ENCODE measurements at regions not wholly inside any gene's neighbourhood (a gene's known extent, or its start where the extent isn't known, plus 50 kb on each side); places are given as distances from the start of the nearest gene placed in this dataset.

GRCh38 chr7:13105209-13105608, 417.8 kb downstream of the ARL4A start:
- H2AFZ ChIP-seq (ENCODE audit: control insufficient read depth, low read depth, low read length), result no peak overlapping the region
- ChIA-PET RAD21 (ENCODE audit: unreplicated experiment) (no interaction called here), POLR2A (no interaction called here), CTCF (no interaction called here), SMC1A (ENCODE audit: uncharacterized antibody, unreplicated experiment) (no interaction called here)
- DNase-seq (ENCODE audit: low read depth, low spot score), result no peak
- H3K27me3 ChIP-seq (replicated peaks in 1 of 2; ENCODE audit: control insufficient read depth in 2 of 2, insufficient read depth in 2 of 2, low read length in 1 of 2), result no peaks in the 10 kb centered on the region
- no peak overlapping the region for H3K4me2 ChIP-seq (ENCODE audit: control insufficient read depth, insufficient read depth)
- H3K4me3 ChIP-seq, result no peak overlapping the region
- no peak overlapping the region for H3K9ac ChIP-seq (ENCODE audit: control insufficient read depth, insufficient read depth, low read length)
- no peaks in the 10 kb centered on the region for H3K79me2 ChIP-seq (ENCODE audit: control insufficient read depth, insufficient read depth, low read length)
- in situ Hi-C loops (cut with MboI) (no loop called here), intact Hi-C loops (cut with micrococcal nuclease; ENCODE audit: unreplicated experiment) (no loop called here)
- no peaks in the 10 kb centered on the region for H3K9me3 ChIP-seq (replicated peaks; ENCODE audit: control insufficient read depth, insufficient read depth, low read length)
- BruUV-seq (replicated peaks), result no TSS peak
- ATAC-seq, result no peak
- no peak for FAIRE-seq
- no peaks in the 10 kb centered on the region for H3K4me1 ChIP-seq (ENCODE audit: control insufficient read depth, insufficient read depth, low read length)
- no peaks in the 10 kb centered on the region for H4K20me1 ChIP-seq (ENCODE audit: control insufficient read depth, insufficient read depth)
- H3K27ac ChIP-seq (ENCODE audit: control insufficient read depth, insufficient read depth), result no peak overlapping the region
- no peaks in the 10 kb centered on the region for H3K36me3 ChIP-seq (ENCODE audit: control insufficient read depth in 2 of 2, insufficient read depth in 2 of 2, low read length in 1 of 2)
- TF ChIP-seq EED (IDR thresholded peaks at IDR 0.05; ENCODE audit: low read depth), result no peak

DNA sequence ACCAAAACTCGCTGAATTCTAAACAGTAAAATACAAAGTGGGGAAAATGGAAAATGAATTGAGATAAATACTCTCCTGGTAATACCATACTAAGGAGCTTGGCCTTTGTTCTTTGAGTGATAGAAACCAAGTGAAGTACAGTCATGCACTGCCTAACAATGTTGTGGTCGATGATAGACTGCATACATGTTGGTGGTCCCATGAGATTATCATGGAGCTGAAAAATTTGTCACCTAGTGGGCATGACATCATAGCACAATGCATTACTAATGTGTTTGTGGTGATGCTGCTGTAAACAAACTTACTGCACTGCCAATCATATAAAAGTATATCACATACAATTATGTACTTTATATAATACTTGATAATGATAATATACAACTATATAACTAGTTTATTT, 419.1 kb downstream of the ARL4A start:
- Histone ChIP-seq H2AFZ (ENCODE audit: control insufficient read depth, low read depth, low read length) (no peak overlapping the region), H3K4me1 (ENCODE audit: control insufficient read depth, insufficient read depth, low read length) (no peaks in the 10 kb centered on the region), H3K9ac (ENCODE audit: control insufficient read depth, insufficient read depth, low read length) (no peak overlapping the region), H3K27ac (ENCODE audit: control insufficient read depth, insufficient read depth) (no peak overlapping the region), H3K4me2 (ENCODE audit: control insufficient read depth, insufficient read depth) (no peak overlapping the region), H3K4me3 (no peak overlapping the region), H4K20me1 (ENCODE audit: control insufficient read depth, insufficient read depth) (no peaks in the 10 kb centered on the region), H3K79me2 (ENCODE audit: control insufficient read depth, insufficient read depth, low read length) (no peaks in the 10 kb centered on the region), H3K9me3 (replicated peaks; ENCODE audit: control insufficient read depth, insufficient read depth, low read length) (no peaks in the 10 kb centered on the region), H3K27me3 (replicated peaks in 1 of 2; ENCODE audit: control insufficient read depth in 2 of 2, insufficient read depth in 2 of 2, low read length in 1 of 2) (no peaks in the 10 kb centered on the region), H3K36me3 (ENCODE audit: control insufficient read depth in 2 of 2, insufficient read depth in 2 of 2, low read length in 1 of 2) (no peaks in the 10 kb centered on the region)
- intact Hi-C loops (cut with micrococcal nuclease; ENCODE audit: unreplicated experiment), result no loop called here
- no peak for DNase-seq (ENCODE audit: low read depth, low spot score)
- ATAC-seq, result no peak
- FAIRE-seq, result no peak
- no TSS peak for BruUV-seq (replicated peaks)
- in situ Hi-C loops (cut with MboI), result no loop called here
- ChIA-PET RAD21 (ENCODE audit: unreplicated experiment) (no interaction called here), CTCF (no interaction called here), POLR2A (no interaction called here), SMC1A (ENCODE audit: uncharacterized antibody, unreplicated experiment) (no interaction called here)
- 0% methylated on average over 2 of the region's 2 CpGs for WGBS (ENCODE audit: insufficient coverage, insufficient replicate concordance, low lambda C conversion rate, missing lambda C conversion rate)
- TF ChIP-seq MYB (IDR thresholded peaks at IDR 0.05; ENCODE audit: borderline replicate concordance, low read depth, low read length), result no peak
- TF ChIP-seq, protein P1, sequence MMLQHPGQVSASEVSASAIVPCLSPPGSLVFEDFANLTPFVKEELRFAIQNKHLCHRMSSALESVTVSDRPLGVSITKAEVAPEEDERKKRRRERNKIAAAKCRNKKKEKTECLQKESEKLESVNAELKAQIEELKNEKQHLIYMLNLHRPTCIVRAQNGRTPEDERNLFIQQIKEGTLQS (IDR thresholded peaks at IDR 0.05; ENCODE audit: borderline replicate concordance, extremely low read depth, low read depth, low read length), result no peak
- no peak for TF ChIP-seq ZNF622 (IDR thresholded peaks at IDR 0.05)
- TF ChIP-seq, protein P2, sequence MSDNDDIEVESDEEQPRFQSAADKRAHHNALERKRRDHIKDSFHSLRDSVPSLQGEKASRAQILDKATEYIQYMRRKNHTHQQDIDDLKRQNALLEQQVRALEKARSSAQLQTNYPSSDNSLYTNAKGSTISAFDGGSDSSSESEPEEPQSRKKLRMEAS (IDR thresholded peaks at IDR 0.05; ENCODE audit: low read depth, low read length), result no peak
- TF ChIP-seq, protein P3, sequence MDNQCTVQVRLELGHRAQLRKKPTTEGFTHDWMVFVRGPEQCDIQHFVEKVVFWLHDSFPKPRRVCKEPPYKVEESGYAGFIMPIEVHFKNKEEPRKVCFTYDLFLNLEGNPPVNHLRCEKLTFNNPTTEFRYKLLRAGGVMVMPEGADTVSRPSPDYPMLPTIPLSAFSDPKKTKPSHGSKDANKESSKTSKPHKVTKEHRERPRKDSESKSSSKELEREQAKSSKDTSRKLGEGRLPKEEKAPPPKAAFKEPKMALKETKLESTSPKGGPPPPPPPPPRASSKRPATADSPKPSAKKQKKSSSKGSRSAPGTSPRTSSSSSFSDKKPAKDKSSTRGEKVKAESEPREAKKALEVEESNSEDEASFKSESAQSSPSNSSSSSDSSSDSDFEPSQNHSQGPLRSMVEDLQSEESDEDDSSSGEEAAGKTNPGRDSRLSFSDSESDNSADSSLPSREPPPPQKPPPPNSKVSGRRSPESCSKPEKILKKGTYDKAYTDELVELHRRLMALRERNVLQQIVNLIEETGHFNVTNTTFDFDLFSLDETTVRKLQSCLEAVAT (IDR thresholded peaks at IDR 0.05), result no peak

All from GM12878 (cell line).